ENCODE measurements at regions not wholly inside any gene's neighbourhood (a gene's known extent, or its start where the extent isn't known, plus 50 kb on each side); places are given as distances from the start of the nearest gene placed in this dataset.

- no peak for ATAC-seq (ENCODE audit: insufficient number of reproducible peaks, low FRiP score, low read depth)
- H3K9me3 ChIP-seq: no peaks in the 10 kb centered on the region
- no peak overlapping the region for H3K4me3 ChIP-seq
- TF ChIP-seq, protein P1, sequence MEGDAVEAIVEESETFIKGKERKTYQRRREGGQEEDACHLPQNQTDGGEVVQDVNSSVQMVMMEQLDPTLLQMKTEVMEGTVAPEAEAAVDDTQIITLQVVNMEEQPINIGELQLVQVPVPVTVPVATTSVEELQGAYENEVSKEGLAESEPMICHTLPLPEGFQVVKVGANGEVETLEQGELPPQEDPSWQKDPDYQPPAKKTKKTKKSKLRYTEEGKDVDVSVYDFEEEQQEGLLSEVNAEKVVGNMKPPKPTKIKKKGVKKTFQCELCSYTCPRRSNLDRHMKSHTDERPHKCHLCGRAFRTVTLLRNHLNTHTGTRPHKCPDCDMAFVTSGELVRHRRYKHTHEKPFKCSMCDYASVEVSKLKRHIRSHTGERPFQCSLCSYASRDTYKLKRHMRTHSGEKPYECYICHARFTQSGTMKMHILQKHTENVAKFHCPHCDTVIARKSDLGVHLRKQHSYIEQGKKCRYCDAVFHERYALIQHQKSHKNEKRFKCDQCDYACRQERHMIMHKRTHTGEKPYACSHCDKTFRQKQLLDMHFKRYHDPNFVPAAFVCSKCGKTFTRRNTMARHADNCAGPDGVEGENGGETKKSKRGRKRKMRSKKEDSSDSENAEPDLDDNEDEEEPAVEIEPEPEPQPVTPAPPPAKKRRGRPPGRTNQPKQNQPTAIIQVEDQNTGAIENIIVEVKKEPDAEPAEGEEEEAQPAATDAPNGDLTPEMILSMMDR (IDR thresholded peaks at IDR 0.05): peak; percentile 49
- no peak overlapping the region for H3K27ac ChIP-seq
- DNase-seq (ENCODE audit: low spot score): no peak
- H3K27me3 ChIP-seq (replicated peaks; ENCODE audit: insufficient read depth): no peaks in the 10 kb centered on the region
- H3K36me3 ChIP-seq: peaks cover 8% of the 10 kb centered on the region
- H3K4me1 ChIP-seq (ENCODE audit: control insufficient read depth in 1 of 2, low read depth in 2 of 2): no peaks in the 10 kb centered on the region
These were observed 68.7 kb upstream of the ADAD1 start for GRCh38 chr4:122309988-122310626.

DNA sequence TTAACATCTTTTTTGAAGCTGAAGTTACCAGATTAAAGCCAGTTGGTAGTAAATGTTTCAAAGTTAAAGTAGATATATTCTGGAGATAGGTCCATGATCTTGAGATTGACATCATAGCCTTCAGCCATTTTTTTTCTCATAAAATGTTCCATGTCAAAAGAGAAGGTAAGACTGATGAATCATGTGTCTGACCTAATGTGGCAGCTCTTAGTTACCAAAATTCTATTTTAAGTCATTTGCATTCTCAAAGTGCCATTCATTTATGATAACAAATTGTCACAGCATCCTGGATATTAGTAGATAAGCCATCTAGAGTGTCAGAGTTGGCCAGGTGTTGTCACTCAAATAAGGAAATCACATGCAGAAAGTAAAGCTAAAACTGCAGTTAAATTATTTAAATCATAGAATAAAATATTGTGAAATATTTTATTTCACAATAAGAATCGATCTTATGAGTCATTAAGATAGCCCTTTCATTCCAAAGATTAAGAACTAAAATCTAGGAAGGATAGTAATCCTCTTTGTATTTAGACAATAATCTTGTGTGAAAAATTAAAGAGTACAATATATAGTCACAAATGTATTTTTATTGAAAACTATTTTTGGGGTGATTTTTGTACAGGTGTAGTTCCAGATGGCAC is 65.7 kb upstream of the ADAD1 start:
- no peak for ATAC-seq (ENCODE audit: insufficient number of reproducible peaks, low FRiP score, low read depth)
- TF ChIP-seq, protein P1 (IDR thresholded peaks at IDR 0.05): no peak
- peaks cover 24% of the 10 kb centered on the region for H3K36me3 ChIP-seq

DNA sequence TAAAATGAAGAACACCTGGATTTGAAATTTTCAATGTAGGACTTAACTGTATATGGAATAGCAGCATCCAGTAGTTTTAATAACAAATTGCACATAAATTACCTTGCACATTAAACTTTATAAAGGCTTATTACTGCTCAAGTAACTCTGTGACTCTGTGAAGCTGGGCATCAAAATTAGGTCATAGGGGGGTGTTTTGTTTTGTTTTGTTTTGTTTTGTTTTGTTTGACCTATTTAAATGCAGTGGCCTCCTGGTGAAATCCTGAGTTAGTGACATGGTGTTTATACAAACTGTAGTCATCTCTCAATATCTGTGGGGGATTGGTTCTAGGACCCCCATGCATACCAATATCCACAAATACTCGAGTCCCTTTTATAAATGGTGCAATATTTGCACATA is 51.9 kb upstream of the ADAD1 start:
- peaks cover 8% of the 10 kb centered on the region for H3K36me3 ChIP-seq
- TF ChIP-seq, protein P1 (IDR thresholded peaks at IDR 0.05): no peak
- H3K27me3 ChIP-seq (replicated peaks; ENCODE audit: insufficient read depth): no peaks in the 10 kb centered on the region
- H3K9me3 ChIP-seq: no peaks in the 10 kb centered on the region
- H3K27ac ChIP-seq: no peak overlapping the region
- H3K4me1 ChIP-seq (ENCODE audit: control insufficient read depth in 1 of 2, low read depth in 2 of 2): no peaks in the 10 kb centered on the region
- no peak for ATAC-seq (ENCODE audit: insufficient number of reproducible peaks, low FRiP score, low read depth)
- no peak for DNase-seq (ENCODE audit: low spot score)
- no peak overlapping the region for H3K4me3 ChIP-seq

More for the DNA sequence above, 65.7 kb upstream of the ADAD1 start:
- Histone ChIP-seq H3K4me1 (ENCODE audit: control insufficient read depth in 1 of 2, low read depth in 2 of 2) (no peaks in the 10 kb centered on the region), H3K27ac (no peak overlapping the region), H3K4me3 (no peak overlapping the region), H3K27me3 (replicated peaks; ENCODE audit: insufficient read depth) (no peaks in the 10 kb centered on the region), H3K9me3 (no peaks in the 10 kb centered on the region)
- no peak for DNase-seq (ENCODE audit: low spot score)

DNA sequence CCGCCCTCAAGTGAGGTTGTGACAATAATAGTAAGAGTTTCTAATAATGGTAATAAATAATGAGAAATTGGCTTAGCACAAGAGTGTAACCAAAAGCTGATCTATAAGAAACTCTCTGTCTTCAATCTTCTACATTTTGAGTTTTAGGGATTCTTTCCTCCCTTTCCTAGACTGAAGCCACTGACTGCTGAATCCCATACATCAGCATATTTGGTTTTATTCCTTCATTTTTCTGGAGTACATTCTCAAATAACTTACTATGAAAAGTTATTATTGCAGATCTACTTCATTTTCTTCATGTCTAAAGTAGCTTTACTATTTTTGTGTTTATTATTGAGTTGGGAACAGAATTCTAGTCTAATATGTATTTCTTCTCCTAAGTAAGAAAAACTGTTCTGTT is 49.9 kb upstream of the ADAD1 start:
- peaks cover 11% of the 10 kb centered on the region for H3K36me3 ChIP-seq
- no peaks in the 10 kb centered on the region for H3K9me3 ChIP-seq
- H3K27me3 ChIP-seq (replicated peaks; ENCODE audit: insufficient read depth): no peaks in the 10 kb centered on the region
- ATAC-seq (ENCODE audit: insufficient number of reproducible peaks, low FRiP score, low read depth) (no peak), DNase-seq (ENCODE audit: low spot score) (no peak)
- no peaks in the 10 kb centered on the region for H3K4me1 ChIP-seq (ENCODE audit: control insufficient read depth in 1 of 2, low read depth in 2 of 2)
- TF ChIP-seq, protein P1 (IDR thresholded peaks at IDR 0.05): no peak
- H3K4me3 ChIP-seq: no peak overlapping the region
- H3K27ac ChIP-seq: no peak overlapping the region

All from thoracic aorta (tissue), 2 donors.